Panc1 (cell line): ENCODE measurements at regions not wholly inside any gene's neighbourhood (a gene's known extent, or its start where the extent isn't known, plus 50 kb on each side); places are given as distances from the start of the nearest gene placed in this dataset.

Experiments used
- TF ChIP-seq, protein P1 (sequence below): fragments of 450-650 bp; IDR thresholded peaks from 2 replicates; pipeline ENCODE4 v1.5.1; 2017; ENCODE audit warnings: mild to moderate bottlenecking
- TF ChIP-seq, protein P2 (sequence below), 2 experiments: IDR thresholded peaks; 2 replicates each; pipeline ENCODE4 v1.6.1; 2011 to 2012; ENCODE audit warnings: low read depth in 2 of 2, control low read depth in 1 of 2, low read length in 1 of 2, mild to moderate bottlenecking in 1 of 2, moderate library complexity in 1 of 2; ENCODE audit not compliant: insufficient read depth in 1 of 2

DNA sequence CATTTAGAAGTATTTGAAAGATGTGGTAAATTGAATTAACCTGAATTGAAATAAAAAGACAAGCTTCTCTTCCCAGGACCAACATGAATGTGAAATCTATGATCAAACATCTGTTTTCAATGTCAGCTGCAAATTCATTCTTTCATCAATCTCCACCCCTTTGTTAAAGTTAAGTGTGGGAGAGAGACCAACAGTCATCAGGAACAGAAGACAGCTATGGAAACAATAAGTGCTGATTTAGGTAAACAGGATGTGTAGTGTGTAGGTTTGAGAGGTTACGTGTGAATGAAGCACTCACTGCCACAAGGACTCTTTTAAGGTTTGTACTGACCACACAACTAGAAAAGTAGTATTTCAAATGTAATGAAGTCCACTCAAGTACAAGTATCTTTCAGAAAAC is 1659.8 kb upstream of the CELF4 start:
- TF ChIP-seq, protein P1, sequence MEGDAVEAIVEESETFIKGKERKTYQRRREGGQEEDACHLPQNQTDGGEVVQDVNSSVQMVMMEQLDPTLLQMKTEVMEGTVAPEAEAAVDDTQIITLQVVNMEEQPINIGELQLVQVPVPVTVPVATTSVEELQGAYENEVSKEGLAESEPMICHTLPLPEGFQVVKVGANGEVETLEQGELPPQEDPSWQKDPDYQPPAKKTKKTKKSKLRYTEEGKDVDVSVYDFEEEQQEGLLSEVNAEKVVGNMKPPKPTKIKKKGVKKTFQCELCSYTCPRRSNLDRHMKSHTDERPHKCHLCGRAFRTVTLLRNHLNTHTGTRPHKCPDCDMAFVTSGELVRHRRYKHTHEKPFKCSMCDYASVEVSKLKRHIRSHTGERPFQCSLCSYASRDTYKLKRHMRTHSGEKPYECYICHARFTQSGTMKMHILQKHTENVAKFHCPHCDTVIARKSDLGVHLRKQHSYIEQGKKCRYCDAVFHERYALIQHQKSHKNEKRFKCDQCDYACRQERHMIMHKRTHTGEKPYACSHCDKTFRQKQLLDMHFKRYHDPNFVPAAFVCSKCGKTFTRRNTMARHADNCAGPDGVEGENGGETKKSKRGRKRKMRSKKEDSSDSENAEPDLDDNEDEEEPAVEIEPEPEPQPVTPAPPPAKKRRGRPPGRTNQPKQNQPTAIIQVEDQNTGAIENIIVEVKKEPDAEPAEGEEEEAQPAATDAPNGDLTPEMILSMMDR, result no peak
- TF ChIP-seq, protein P2, sequence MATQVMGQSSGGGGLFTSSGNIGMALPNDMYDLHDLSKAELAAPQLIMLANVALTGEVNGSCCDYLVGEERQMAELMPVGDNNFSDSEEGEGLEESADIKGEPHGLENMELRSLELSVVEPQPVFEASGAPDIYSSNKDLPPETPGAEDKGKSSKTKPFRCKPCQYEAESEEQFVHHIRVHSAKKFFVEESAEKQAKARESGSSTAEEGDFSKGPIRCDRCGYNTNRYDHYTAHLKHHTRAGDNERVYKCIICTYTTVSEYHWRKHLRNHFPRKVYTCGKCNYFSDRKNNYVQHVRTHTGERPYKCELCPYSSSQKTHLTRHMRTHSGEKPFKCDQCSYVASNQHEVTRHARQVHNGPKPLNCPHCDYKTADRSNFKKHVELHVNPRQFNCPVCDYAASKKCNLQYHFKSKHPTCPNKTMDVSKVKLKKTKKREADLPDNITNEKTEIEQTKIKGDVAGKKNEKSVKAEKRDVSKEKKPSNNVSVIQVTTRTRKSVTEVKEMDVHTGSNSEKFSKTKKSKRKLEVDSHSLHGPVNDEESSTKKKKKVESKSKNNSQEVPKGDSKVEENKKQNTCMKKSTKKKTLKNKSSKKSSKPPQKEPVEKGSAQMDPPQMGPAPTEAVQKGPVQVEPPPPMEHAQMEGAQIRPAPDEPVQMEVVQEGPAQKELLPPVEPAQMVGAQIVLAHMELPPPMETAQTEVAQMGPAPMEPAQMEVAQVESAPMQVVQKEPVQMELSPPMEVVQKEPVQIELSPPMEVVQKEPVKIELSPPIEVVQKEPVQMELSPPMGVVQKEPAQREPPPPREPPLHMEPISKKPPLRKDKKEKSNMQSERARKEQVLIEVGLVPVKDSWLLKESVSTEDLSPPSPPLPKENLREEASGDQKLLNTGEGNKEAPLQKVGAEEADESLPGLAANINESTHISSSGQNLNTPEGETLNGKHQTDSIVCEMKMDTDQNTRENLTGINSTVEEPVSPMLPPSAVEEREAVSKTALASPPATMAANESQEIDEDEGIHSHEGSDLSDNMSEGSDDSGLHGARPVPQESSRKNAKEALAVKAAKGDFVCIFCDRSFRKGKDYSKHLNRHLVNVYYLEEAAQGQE (IDR thresholded peaks at IDR 0.05; ENCODE audit: insufficient read depth in 1 of 2, low read depth in 2 of 2, low read length in 1 of 2), result no peak
